ENCODE measurements at regions not wholly inside any gene's neighbourhood (a gene's known extent, or its start where the extent isn't known, plus 50 kb on each side); places are given as distances from the start of the nearest gene placed in this dataset.

GRCh38 chr5:84535281-84535680, 150.6 kb upstream of the EDIL3 start:
- WGBS, result 75% methylated on average over 3 of the region's 3 CpGs

GRCh38 chr5:84524491-84524890, 139.8 kb upstream of the EDIL3 start:
- no peaks in the 10 kb centered on the region for H3K36me3 ChIP-seq (ENCODE audit: insufficient read depth)
- no peak for DNase-seq (ENCODE audit: extremely low spot score)
- H3K4me3 ChIP-seq (ENCODE audit: low read depth, low read length), result no peak overlapping the region
- H3K27ac ChIP-seq (ENCODE audit: low read depth), result no peak overlapping the region
- H3K4me1 ChIP-seq (ENCODE audit: insufficient read depth), result no peaks in the 10 kb centered on the region

More at GRCh38 chr5:84535281-84535680, 150.6 kb upstream of the EDIL3 start:
- H3K27ac ChIP-seq (ENCODE audit: low read depth), result no peak overlapping the region
- no peaks in the 10 kb centered on the region for H3K4me1 ChIP-seq (ENCODE audit: insufficient read depth)
- H3K36me3 ChIP-seq (ENCODE audit: insufficient read depth), result no peaks in the 10 kb centered on the region
- no peak overlapping the region for H3K4me3 ChIP-seq (ENCODE audit: low read depth, low read length)
- no peak for DNase-seq (ENCODE audit: extremely low spot score)

- no peaks in the 10 kb centered on the region for H3K36me3 ChIP-seq (ENCODE audit: insufficient read depth)
Observed at GRCh38 chr5:84518862-84519261, 134.2 kb upstream of the EDIL3 start.

DNA sequence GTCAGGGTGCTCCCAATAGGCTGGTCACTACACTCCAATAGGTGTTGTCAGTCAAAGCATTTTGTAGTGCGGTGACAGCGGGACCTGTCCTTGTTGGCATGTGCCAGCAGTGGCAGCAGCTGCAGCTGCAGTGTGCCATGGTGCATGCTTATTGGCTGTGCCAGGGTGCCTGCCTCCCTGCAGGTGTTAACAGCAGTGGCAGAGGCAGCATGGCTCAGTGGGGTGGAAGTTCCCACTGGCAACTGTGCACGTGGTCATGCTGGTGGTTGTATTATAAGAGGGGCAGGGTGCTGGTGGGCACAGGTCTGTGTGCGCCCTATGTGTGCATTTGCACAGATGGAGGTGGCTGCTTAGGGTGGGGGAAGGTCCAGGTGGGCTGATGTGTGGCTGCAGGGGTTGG, 133.7 kb upstream of the EDIL3 start:
- no peak overlapping the region for H3K27ac ChIP-seq (ENCODE audit: low read depth)
- H3K4me3 ChIP-seq (ENCODE audit: low read depth, low read length), result no peak overlapping the region
- H3K4me1 ChIP-seq (ENCODE audit: insufficient read depth), result no peaks in the 10 kb centered on the region
- WGBS, result 91% methylated on average over 4 of the region's 4 CpGs
- H3K36me3 ChIP-seq (ENCODE audit: insufficient read depth), result no peaks in the 10 kb centered on the region
- DNase-seq (ENCODE audit: extremely low spot score), result no peak

More at GRCh38 chr5:84518862-84519261, 134.2 kb upstream of the EDIL3 start:
- H3K27ac ChIP-seq (ENCODE audit: low read depth), result no peak overlapping the region
- no peaks in the 10 kb centered on the region for H3K4me1 ChIP-seq (ENCODE audit: insufficient read depth)
- DNase-seq (ENCODE audit: extremely low spot score), result no peak
- no peak overlapping the region for H3K4me3 ChIP-seq (ENCODE audit: low read depth, low read length)
- WGBS, result 86% methylated on average over 3 of the region's 3 CpGs

GRCh38 chr5:84506625-84507024, 121.9 kb upstream of the EDIL3 start:
- no peak overlapping the region for H3K27ac ChIP-seq (ENCODE audit: low read depth)
- no peaks in the 10 kb centered on the region for H3K36me3 ChIP-seq (ENCODE audit: insufficient read depth)
- H3K4me3 ChIP-seq (ENCODE audit: low read depth, low read length), result no peak overlapping the region

DNA sequence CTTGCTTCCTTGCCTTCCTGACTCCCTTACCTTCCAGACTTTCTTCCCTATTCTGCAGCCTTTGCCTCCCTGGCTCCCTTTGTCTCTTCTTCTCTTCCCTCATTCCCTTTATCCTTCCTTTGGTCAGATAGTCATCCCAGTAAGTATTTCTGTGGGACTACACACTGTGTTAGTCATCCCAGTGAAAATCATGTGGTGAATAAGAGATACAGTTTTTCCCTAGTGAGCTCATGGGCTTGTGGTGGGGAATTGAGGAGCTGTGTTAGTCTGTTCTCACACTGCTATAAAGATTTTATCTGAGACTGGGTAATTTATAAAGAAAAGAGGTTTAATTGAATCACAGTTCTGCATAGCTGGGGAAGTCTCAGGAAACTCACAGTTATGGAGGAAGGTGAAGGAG, 109.8 kb upstream of the EDIL3 start:
- Histone ChIP-seq H3K36me3 (ENCODE audit: insufficient read depth) (no peaks in the 10 kb centered on the region), H3K4me1 (ENCODE audit: insufficient read depth) (no peaks in the 10 kb centered on the region), H3K4me3 (ENCODE audit: low read depth, low read length) (no peak overlapping the region), H3K27ac (ENCODE audit: low read depth) (no peak overlapping the region)
- DNase-seq (ENCODE audit: extremely low spot score), result no peak

More at GRCh38 chr5:84506625-84507024, 121.9 kb upstream of the EDIL3 start:
- DNase-seq (ENCODE audit: extremely low spot score), result no peak
- no peaks in the 10 kb centered on the region for H3K4me1 ChIP-seq (ENCODE audit: insufficient read depth)

DNA sequence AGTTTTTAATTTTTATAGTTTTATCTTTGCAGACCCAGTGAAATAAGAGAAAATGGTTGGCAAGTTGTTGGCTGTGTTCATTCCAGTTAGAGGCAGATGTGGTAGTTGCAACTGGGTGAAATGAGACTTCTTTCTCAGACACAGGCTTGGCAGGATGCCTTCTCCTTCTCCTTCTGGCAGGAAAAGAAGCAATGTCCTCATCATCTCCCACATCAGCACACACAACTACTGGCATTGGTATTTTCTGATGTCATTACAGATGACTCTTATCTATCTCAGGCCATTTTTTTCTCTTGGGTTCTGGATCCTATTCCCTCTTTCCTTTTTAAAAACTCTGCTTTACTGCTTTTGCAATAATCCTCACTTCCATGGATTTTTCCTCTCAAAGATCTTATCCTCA, 103.3 kb upstream of the EDIL3 start:
- Histone ChIP-seq H3K36me3 (ENCODE audit: insufficient read depth) (no peaks in the 10 kb centered on the region), H3K4me3 (ENCODE audit: low read depth, low read length) (no peak overlapping the region), H3K27ac (ENCODE audit: low read depth) (no peak overlapping the region), H3K4me1 (ENCODE audit: insufficient read depth) (no peaks in the 10 kb centered on the region)
- DNase-seq (ENCODE audit: extremely low spot score), result no peak

DNA sequence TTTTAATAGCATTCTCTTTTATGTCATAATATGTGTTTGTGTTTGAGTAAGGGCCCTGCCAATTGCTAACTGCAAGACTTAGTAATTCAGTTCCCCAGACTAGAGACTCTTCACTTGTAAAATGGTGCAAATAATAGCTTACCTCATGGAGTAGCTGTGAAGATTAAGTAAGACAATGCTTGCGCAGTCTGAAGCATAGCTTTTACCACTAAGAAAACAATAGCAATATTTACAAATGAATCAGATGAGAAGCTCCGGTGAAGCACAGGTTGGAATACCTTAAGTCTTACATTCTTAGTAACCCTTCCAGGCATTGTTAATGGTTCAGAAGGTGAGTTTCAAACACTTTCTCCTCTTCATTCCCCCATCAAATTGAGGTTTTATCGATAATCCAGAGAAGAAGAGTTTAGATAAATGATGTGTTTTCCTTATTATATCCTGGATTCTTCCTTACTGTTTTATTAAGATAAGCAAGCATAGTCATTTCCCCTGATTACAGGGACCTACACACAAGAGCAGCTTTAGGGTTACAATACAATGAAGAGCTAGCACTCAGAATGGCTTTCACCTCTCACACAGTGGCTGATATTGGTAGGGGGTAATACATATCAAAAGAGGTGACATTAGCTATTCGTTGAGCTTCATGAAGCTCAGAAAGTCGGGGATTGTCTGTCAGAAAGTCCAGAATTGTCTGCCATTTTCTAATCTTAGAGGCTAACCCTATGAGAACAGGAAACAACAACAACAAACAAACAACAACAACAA, 96.4 kb upstream of the EDIL3 start:
- 47% methylated on average over 5 of the region's 5 CpGs for WGBS
- no peaks in the 10 kb centered on the region for H3K4me1 ChIP-seq (ENCODE audit: insufficient read depth)
- no peak overlapping the region for H3K27ac ChIP-seq (ENCODE audit: low read depth)
- no peak overlapping the region for H3K4me3 ChIP-seq (ENCODE audit: low read depth, low read length)
- DNase-seq (ENCODE audit: extremely low spot score), result no peak
- H3K36me3 ChIP-seq (ENCODE audit: insufficient read depth), result no peaks in the 10 kb centered on the region

GRCh38 chr5:84478603-84479002, 93.9 kb upstream of the EDIL3 start:
- DNase-seq (ENCODE audit: extremely low spot score), result no peak
- no peak overlapping the region for H3K4me3 ChIP-seq (ENCODE audit: low read depth, low read length)
- WGBS, result 91% methylated on average over 1 of the region's 1 CpG
- H3K27ac ChIP-seq (ENCODE audit: low read depth), result no peak overlapping the region
- H3K36me3 ChIP-seq (ENCODE audit: insufficient read depth), result no peaks in the 10 kb centered on the region
- H3K4me1 ChIP-seq (ENCODE audit: insufficient read depth), result no peaks in the 10 kb centered on the region

GRCh38 chr5:84477485-84477884, 92.8 kb upstream of the EDIL3 start:
- no peak for DNase-seq (ENCODE audit: extremely low spot score)
- H3K27ac ChIP-seq (ENCODE audit: low read depth), result no peak overlapping the region
- WGBS, result 92% methylated on average over 2 of the region's 2 CpGs
- no peaks in the 10 kb centered on the region for H3K4me1 ChIP-seq (ENCODE audit: insufficient read depth)
- no peaks in the 10 kb centered on the region for H3K36me3 ChIP-seq (ENCODE audit: insufficient read depth)
- H3K4me3 ChIP-seq (ENCODE audit: low read depth, low read length), result no peak overlapping the region

DNA sequence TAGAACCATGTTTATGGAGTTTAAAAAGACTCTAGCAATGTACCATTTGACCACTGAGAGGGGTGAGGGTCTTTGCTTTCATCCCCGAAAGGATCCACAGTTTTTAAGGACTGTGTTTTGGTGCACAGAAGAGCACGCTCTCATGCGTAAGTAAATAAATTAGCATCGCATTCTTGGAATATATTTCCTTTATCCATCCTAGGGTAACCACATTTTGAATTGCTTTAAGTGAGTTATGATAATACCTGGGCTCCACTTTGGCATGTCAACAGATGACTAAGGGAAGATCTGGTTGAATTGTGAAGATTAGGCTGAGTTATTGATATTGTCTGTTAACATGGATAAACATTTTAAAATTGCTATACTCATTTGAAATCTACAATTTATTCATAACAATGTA, 89.4 kb upstream of the EDIL3 start:
- Histone ChIP-seq H3K27ac (ENCODE audit: low read depth) (no peak overlapping the region), H3K4me3 (ENCODE audit: low read depth, low read length) (no peak overlapping the region), H3K4me1 (ENCODE audit: insufficient read depth) (no peaks in the 10 kb centered on the region), H3K36me3 (ENCODE audit: insufficient read depth) (no peaks in the 10 kb centered on the region)
- WGBS, result 95% methylated on average over 4 of the region's 4 CpGs
- no peak for DNase-seq (ENCODE audit: extremely low spot score)

DNA sequence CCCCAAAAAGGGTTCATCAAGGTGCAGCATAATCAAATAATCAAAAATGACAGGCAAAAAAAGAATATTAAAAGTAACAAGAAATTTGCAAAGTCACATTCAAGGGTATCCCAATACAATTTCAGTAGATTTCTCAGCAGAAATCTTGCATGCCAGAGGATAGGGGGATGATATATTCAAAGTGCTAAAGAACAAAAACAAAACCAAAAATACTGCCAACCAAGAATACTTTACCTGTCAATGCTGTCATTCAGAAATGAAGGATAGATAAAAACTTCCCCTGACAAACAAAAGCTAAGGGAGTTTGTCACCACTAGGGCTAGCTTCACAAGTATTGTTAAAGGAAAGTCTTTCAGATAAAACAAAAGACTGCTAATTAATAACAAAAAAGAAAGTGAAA, 68.7 kb upstream of the EDIL3 start:
- Histone ChIP-seq H3K4me1 (ENCODE audit: insufficient read depth) (no peaks in the 10 kb centered on the region), H3K4me3 (ENCODE audit: low read depth, low read length) (no peak overlapping the region), H3K36me3 (ENCODE audit: insufficient read depth) (no peaks in the 10 kb centered on the region), H3K27ac (ENCODE audit: low read depth) (no peak overlapping the region)
- no peak for DNase-seq (ENCODE audit: extremely low spot score)

- no peaks in the 10 kb centered on the region for H3K36me3 ChIP-seq (ENCODE audit: insufficient read depth)
- no peak overlapping the region for H3K4me3 ChIP-seq (ENCODE audit: low read depth, low read length)
- DNase-seq (ENCODE audit: extremely low spot score), result no peak
- WGBS, result 92% methylated on average over 2 of the region's 2 CpGs
- H3K4me1 ChIP-seq (ENCODE audit: insufficient read depth), result no peaks in the 10 kb centered on the region
- no peak overlapping the region for H3K27ac ChIP-seq (ENCODE audit: low read depth)
Observed at GRCh38 chr5:84450617-84451414, 66.1 kb upstream of the EDIL3 start.

DNA sequence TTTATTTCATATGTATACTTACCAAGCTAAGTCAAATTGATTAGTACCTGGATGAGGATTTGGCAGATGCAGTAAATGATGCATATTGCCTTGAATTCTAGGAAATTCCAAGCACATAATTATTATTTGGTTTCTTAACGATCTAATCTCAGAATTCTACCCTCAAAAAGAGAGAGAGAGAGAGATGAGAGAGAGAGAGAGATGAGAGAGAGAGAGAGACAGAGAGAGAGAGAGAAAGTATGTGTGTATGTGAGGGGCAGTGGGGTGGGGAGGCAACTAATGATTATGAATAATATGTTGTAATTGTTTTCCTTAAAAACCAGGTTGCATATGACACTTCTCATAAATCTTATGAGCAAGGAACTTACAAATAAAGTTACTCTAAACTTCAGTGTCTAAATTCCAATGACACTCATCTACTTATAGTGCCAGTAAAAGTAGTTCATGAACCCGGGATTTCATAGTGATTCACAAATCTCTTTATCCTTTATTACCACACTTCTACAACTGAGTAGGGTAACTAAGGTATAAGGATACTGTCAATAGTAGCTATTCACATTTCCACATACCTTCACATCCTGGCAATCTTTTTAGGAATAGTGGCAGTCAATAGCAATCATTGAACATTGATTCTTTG, 60.5 kb upstream of the EDIL3 start:
- Histone ChIP-seq H3K27ac (ENCODE audit: low read depth) (no peak overlapping the region), H3K4me1 (ENCODE audit: insufficient read depth) (no peaks in the 10 kb centered on the region), H3K36me3 (ENCODE audit: insufficient read depth) (no peaks in the 10 kb centered on the region), H3K4me3 (ENCODE audit: low read depth, low read length) (no peak overlapping the region)
- WGBS, result 54% methylated on average over 2 of the region's 2 CpGs
- DNase-seq (ENCODE audit: extremely low spot score), result no peak

Measured in urinary bladder (tissue), 3 donors.